LoVo (cell line): ENCODE measurements at regions not wholly inside any gene's neighbourhood (a gene's known extent, or its start where the extent isn't known, plus 50 kb on each side); places are given as distances from the start of the nearest gene placed in this dataset.
"Not testable (repeated sequence)": the region's sequence is repeated elsewhere in the genome, so short reads cannot be mapped to it uniquely, and the experiment has no call there.

Source experiments
- DNase-seq: peaks from one replicate; pipeline ENCODE4 v3.0.0-alpha.2; 2016; ENCODE audit warnings: low spot score

DNA sequence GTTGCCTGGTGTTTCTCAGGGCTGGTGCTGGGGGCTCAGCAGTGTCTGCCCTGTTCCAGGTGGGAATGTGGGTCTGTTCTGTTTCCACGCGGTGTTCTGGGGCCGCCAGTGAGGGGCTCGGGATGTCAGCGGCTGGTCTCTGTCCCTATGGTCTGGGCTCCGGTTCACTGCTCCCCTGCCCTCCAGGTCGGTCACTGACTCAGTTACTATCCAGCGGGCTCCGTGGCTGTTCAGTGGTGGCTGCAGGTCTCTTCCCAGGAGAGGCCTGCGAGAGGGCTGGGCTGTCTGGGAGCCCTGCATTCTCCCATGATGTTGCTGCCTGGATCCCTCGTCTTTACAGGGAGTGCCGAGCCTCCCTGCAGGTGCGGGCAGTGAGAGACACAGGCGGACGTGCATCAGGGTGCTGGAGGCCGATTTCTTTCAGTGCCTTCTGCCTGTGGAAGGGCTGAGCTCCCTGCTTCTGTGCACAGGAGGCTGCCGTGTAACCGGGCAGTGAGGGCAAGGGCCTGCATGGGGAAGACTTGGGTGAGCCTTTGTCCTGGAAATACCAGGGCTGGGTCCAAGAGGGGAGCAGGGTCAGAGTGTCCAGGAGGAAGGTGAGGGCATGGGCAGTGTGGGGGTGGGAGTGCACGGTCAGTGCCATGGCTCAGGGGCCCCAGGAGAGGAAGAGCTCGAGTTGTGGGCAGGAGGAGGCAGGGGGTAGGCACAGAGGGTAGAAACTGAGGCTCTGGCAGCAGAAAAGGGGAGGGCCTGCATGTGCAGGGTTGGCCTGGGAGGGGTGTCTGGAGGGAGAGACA, 391.0 kb downstream of the TMEM121 start:
- DNase-seq: not testable (repeated sequence)

DNA sequence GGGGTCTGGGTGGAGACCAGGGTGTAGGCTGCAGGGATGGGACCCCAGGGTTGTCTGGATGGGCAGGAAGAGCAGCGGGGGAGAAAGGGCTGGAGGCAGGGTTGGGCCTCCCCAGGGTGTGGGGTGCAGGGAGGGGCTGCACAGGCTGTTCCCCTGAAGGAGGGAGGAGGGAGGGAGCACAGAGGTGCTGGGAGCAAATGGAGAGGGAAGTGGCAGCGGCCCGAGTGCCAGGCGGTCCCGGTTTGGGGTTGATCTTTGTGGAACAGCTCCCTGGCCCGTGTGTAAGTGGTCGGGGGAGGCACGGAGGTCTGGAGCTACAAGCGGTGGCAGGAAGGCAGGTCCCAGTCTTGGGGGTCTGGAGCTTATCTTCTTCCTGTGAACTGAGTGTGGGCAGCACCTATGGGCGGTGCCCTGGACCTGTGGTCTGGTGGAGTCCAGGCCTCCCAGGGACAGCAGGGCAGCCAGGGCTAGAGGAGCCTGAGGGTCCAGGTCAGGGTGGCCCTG, 391.6 kb downstream of the TMEM121 start:
- no peak for DNase-seq

DNA sequence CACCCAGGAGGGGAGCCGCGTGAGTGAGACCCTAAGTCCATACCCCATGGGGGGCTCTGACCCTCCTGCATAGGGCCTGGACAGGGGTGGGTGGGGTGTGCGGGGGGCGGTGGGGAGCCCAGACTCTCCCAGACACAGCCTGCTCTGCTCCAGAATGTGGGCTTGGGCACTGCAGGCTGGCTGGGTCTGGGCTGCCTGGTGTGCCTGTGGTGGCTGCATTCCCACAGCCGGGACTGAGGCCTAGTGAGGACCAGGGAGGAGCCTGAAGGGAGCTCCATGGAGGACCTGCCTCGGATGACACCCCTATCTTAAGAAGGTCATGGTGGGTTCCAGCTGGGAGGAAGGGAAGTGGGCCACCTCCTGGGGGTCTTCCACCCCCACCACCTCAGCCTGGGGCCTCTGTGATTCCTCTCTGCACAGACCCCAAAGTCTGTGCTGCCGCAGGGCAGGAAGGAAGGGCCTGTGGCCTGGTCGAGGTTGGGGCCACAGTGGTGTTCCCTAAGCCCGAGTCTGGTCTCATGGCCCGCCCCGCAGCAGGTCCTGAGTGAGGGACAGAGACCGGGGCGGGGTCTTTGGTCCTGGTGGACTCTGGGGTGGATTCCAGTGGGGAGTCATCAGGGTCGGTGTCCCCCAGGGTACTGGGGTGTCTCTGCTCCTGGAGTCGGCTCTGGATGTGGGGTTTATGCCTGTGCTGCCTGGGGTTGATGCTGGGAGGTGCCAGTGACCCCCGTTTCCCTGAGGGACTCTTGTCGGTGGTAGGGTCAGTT, 392.3 kb downstream of the TMEM121 start:
- DNase-seq: no peak

DNA sequence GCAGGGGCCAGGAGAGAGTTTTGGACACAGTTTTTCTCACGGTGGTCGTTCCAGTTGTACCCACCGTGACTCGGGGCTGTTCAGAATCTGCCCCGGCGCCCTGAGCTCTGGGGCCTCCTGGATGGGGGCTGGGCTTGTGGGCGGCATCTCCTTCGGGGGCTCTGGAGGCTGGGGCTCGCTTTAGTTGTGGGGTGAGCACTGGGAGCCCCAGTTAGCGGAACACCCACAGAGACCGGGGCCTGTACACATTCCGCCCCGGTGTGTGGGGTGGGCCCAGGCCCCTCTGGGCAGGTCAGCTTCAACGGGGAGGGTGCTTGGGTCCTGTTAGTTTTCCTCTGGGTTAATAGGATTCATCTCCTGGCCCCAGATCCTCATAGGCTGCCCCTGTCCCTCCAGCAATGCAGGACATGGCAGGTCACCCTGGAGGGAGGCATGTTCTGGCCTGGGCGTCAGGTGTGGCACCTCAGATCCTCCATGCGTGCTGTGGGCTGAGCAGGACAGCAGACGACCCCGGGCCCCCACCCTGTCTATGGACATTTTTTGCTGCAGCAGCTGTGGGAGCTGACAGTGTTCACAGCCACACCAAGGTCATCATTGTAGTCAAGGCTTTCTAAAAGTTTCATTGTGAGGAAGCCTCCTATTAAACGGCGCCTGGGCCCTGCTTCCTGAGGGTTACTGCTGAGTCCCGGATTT, 393.2 kb downstream of the TMEM121 start:
- DNase-seq: no peak

DNA sequence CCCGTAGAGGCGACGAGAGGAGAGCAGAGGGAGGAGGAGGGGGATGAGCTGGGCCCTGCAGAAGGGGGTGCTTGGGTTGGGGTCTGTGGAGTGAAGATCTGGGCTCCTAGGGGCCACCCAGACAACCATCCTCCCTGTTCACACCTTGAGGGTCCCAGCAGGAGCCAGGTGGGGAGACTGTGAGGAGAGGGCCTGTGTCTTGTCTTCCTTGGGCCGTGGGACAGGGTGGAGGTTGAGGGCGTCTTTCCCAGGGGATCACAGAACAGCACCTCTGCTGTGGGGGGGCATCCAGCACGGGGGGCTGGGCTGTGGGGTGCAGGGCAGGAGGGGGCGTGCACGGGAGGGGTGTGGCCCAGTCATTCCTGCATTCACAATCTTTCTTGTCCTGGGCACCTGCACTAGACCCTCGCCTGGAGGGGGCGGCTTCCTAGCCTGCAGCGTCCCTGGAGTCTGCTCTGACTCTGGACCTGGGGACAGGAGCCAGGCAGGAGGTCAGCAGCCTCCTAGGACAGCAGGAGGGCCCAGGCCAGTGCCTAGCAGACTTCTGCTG, 393.8 kb downstream of the TMEM121 start:
- DNase-seq: not testable (repeated sequence)

DNA sequence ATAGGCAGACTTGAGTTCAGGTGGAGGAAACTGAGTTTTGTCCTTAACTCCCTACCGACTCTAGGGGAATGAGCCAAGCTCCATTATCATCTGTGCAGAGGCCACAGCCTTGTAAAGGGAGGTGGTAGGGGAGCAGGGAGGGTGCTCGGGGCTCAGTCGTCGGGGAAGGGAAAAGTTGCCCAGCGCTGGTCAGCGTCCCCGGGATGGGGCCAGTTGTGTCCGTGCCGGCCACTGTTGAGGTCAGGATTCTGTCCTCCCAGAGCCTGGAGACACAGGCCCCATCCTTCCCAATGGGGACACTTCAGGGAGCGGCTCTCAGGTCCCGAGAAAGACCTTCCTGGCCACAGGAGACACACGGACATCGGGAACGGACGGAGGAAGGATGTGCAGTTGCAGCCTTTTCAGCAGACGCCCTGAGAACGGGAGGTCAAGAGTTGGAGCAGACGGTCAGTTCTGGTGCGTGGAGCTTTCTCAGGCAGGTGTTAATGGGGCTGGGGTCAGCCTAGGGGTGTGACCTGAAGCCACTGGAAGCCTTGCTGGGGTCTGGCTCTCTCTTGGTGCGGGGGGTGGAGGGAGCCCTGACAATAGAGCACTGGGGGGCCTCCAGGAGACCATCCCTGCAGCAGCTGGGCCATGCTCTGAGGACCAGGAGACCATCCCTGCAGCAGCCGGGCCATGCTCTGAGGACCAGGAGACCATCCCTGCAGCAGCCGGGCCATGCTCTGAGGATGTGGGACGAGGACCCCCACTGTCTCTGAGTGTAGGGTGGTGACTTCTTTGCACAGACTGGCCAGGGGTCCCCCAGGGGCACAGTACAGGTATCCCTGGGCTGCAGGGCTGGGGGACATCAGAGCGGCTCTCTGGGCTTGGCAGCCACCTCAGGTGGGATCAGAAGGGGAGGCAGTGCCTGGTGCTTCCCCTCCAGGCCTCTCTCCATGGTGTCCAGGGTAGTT, 394.7 kb downstream of the TMEM121 start:
- DNase-seq: not testable (repeated sequence)

DNA sequence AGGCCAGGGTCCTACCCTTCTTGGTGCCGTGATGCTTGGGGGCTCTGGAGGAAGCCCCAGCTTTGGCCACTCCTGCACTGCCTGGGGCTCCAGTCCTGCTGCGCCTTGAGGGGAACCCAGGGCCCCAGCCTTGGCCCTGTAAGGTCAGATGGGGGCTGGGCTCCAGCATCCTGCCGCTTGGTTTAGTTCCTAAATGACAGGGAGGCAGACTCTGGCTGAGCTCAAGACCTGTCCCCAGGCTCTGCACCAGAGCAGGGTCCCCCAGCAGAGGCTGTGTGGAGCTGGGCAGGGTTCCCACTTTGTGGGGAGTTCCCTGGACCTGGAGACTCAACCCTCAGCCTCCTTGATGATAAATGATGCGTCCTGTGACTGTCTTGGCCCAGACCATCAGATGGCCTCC, 395.4 kb downstream of the TMEM121 start:
- not testable (repeated sequence) for DNase-seq

DNA sequence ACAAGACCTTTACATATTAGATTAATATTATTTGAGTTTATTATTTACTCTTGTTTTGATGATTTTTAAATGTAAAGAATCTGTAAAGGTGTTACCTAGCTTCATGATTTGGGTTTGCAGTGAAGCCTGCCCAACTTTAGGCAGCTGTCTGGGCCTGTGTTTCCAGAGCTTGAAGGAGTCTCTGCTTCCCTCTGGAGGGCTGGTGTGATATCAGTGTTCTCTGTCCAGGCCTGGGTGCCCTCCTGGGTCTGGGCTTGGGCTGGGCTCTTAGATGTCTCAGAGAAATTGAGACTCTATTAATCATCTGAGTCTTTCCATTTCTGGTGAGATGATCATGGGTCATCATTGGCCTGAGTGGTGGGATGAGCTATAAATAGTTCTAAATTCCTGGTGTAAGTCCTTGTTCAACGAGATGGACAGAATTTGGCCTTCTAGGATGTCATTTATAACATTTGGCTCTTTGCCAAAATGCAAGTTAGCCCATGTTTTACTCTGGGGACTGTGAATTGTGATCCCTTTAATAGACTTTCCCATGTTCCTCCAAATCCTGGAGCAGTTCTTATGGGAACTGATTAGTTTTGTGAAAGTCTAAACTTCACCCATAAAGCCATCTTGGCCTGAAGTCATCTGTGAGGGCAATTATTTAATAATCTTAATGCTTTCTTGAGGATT, 397.3 kb downstream of the TMEM121 start:
- DNase-seq: not testable (repeated sequence)

DNA sequence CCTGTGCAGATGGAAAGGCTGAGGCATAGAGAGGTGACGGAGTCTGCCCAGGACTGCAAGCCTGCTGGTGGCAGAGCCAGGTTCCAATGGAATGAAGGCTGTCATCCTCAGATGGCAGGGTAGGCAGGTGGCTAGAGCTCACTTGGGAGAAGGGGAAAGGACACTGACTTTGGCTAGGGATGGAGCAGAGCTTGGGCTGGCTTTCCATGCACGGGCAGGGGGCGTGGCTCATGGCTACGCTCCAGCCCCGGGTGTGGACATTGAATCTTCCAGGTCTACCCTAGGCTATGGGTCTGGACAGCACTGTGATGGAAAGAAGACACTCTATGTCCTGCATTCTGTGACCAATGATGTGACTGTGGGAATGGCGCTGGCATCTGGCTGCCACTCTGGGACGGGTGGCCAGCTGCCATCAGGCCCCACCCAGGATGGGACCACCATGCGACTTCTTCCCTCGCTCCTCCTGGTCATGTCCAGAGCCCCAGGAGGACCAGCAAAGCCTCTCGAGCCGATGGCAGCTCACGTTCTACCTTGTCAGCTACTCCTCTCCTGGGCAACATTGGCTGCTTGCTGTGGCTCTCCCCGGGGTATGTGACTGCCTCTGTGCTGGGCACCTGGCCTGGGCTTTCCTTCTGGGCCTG, 398.7 kb downstream of the TMEM121 start:
- DNase-seq: no peak

DNA sequence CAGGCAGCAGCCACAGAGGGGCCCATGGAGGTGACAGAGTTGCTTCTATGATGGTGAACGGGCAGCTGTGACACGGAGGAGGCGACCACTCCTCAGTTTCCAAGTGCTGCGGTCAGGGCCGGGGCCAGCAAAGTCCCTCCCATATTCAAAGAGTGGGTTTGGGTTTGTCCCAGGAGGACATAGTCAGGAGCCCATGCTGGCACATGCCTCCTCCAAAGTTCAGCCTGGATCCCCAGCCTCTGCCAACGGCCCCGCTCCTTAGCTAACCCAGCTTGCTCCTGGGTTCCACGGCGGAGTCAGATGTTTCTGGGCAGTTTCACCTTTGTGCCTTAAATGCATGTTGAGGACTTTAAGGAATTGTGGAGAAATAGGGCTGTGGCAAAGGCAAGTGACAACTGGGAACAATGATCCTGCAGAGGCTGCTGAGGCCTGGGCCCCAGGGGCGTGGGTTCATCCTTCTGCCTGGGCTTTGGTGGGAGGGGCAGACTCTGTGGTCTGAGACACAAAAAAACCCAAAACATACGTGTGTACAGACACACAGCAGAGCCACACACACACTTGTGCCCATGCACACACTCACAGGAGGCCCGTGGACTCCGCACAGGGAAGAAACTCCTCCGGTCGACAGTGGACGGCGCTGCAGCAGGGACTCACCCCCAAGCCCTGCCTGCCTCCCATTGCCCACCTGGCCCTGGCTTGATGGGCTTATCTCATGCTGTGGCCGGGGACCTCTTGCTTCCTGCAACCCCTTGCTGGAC, 399.4 kb downstream of the TMEM121 start:
- DNase-seq: no peak

DNA sequence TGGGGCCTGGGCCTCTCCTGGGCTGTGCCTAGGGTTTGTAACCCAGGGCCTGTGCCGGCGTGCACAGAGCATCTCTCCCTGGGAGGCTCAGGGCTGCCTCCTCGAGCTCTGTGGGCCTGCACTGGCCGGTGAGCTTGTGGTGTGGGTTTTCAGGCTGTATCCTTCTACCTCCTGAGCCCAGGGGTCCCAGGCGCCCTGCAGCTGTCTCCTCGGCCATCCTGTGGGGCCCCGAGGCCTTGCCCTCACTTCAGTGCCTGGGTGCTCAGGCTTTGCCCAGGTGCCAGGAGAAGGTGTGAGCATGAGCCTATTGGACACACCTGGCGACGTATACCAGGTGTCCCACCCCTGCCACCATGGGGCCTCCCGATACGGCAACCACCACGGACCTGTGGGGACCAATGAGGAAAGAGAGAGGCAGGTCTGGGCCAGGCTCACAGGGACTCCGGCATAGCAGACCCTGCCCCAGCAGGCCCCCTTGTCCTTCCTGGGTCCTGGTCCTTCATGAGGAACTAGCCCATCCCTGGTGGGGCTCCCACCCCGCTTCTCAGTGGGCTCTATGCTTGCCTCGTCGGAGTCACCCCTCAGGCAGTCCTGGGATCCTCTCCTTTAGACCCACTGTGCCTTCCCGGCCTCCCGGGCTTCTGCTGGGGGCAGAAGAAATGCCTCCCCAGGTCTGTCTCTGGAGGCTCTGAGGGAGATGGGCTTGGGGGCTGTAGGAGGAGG, 400.2 kb downstream of the TMEM121 start:
- DNase-seq: no peak

DNA sequence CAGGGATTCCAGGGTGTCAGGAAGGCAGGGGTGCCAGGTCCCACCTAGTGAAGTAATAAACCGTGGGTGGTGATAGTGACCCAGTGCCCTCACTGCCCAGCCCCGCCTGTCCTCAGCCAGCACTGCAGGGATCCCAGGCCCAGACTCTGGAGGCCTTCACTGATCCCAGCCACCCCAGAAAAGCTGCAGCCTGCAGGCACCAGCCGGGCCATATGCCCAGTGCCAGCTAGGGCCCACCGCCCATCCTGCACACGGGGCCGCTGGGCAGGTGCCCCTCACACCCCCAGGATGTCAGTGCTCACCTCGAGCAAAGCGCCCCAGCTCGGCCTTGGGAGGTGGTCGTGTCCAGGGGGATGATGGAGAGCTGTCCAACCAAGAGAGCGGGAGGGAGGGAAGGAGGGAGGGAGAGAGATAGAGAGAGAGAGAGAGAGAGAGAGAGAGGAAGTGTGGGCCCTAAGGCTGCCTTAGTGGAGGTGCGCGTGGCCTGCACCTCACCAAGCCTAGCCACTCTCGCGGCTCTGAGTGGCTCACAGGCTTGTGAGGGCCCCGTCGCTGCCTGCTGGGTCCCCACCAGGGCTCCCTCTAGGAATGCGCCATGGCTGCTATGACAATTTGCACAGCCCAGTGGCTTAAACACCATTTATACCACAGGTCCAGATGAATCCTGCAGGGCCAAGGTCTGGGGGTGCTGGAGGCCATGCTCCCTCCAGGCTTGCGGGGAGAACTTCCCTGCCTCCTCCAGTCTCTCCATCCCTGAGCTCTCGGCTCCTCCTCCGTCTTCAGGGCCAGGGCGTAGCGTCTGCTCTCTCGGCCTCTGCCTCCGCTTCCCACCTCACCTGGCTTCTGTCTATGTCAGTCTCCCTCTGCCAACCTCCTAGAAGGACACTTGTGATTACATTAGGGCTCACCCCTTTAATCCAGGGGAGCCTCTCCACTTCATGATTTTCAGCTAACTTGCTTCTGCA, 401.0 kb downstream of the TMEM121 start:
- DNase-seq: no peak

DNA sequence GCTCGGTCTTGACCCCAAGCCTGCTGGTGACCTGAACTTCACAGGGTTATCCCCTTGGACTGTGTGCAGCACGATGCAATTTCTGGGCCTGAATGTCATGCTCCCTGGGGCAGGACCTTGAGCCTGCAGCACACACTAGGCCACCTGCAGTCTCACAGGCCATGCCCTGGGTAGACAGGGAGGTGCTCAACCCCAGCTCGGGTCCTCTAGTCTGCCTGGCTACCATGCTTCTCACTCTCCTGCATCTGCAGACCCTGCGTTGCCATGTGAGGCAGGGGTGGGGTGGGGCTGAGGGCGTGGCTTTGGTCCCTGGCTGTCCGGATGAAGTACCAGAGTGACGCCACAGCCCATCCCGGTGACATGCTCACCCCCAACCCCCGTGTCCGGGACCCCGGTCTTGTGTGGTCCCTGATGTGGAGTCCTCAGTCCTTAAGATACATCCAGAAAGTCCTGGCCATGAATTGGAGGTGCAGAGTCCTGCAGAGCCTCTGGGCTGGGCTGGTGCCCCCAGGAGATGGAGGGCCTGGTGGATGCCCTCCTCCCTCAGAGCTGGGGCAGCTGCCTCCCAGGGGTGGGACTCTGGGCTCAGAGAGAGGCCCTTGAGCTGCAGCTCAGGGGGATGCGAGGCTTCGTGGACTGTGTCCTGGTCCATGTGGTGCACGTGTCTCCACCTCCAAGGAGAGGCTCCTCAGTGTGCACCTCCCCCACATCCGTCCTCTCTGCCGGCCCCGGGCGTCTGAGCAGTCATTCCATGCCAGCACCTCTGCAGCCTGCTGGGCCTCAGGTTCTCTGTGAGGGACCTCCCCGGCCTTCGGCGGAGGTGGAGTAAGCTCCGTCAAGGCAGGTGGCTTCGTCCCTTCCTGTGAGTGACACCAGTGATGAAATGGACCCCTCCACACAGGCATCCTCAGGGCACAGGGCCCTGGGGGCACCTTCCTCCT, 402.1 kb downstream of the TMEM121 start:
- DNase-seq: not testable (repeated sequence)

DNA sequence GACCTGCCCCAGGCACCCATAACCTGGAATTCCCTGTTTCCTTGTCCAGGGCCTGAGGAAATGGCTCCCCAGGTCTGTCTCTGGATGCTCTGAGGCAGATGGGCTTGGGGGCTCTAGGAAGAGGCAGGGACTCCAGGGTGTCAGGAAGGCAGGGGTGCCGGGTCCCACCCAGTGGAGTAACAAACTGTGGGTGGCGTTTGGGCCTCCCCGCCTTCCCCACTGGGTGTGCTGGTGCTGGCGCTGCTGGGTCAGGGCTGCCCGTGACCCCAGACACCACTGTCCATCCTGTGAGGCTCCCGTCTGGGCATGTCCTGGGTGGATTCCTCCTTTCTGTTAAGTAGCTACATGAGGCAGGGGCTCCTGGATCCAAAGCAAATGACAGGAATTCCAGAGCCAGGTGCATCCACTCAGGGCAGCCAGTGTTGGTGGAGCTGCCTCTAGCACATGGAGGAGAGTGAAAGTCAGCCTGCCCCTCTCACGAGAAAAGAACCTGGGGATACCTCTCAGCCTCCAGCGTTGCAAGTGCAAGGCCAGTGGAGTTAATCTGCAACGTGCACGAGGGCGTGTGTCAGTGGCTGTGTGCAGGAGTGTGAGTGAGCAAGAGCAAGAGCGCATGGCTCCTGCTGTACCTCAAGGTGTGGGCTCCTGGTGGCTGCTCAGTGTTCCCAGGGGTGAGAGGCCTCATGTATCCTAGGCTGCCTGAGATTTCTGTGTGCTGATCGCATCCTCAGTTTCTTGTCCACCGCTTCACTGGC, 403.1 kb downstream of the TMEM121 start:
- no peak for DNase-seq

DNA sequence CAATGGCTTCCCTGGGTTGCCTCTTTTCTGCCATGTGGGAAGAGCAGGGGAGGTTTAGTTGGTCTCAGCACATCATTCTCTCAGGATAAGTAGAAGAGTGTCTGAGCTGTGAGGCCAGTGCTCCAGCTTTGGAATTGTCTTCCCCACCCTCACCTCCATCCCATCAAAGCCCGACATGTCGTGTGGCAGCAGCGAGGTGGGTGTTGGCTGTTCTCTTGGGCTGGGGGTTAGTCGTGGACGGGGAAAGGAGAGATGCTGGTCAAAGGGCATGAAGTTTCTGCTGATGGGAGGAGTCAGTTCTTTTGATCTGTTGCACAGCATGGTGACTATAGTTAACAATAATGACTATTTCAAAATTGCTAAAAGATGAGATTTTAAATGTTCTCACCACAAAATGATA, 404.2 kb downstream of the TMEM121 start:
- no peak for DNase-seq
